Stimulated activated CD8-positive, alpha-beta memory T cell treated with anti-CD3 and anti-CD28 coated beads, Interleukin-4, amount 100 ng/mL, for 1 hour (primary cell): ENCODE measurements at regions not wholly inside any gene's neighbourhood (a gene's known extent, or its start where the extent isn't known, plus 50 kb on each side); places are given as distances from the start of the nearest gene placed in this dataset.

ENCODE experiments used
- DNase-seq, 2 donors: peaks; one replicate each; pipeline ENCODE4 v3.0.0-alpha.2; 2020; ENCODE audit warnings: low read depth in 2 of 2, low spot score in 1 of 2

DNA sequence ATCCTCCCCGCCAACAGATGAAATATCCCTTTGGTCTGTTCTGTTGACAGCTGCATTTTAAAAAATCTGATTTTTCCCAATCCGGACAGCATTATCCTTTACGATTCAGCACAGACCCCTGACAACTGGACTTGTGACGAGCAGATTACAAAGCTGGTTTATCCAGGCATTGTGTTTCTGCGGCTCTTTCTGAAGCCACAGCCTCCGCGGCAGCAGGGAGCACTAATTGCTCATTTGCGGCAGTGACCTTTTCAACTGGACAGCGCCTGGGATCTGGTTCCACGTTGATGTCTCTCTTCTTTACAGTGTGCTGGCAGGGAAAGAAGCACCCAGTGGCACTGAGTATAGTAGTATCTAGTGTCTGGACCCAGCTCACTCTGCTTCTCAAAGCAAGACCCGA lies 351.2 kb downstream of the ZNF608 start:
- DNase-seq: no peak

DNA sequence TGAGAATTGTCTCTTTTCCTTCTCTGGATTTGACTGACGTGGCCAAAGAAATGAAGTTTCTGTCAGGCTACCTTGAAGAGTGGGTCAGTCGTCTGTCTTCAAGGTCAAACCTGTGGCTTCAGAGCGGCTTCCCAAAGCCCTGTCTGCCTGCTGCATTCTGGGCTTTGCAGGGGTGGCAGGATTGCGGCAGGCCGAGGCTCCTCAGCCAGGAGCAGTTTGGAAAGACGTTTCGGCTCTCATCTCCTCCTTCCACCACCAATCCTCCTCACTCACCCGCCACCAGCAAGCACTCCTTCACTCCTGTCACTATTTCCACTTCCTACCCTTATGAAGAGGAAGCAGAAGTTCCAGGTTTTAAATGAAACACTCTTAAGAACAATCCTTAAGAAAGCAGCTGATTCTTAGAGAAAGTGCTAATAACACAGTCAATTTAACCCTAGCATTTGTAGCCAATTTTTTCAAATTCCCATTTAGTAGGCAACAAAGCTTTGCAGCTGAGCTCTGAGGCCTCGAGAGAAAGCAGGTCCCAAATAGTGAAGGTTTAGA lies 351.7 kb downstream of the ZNF608 start:
- no peak for DNase-seq

DNA sequence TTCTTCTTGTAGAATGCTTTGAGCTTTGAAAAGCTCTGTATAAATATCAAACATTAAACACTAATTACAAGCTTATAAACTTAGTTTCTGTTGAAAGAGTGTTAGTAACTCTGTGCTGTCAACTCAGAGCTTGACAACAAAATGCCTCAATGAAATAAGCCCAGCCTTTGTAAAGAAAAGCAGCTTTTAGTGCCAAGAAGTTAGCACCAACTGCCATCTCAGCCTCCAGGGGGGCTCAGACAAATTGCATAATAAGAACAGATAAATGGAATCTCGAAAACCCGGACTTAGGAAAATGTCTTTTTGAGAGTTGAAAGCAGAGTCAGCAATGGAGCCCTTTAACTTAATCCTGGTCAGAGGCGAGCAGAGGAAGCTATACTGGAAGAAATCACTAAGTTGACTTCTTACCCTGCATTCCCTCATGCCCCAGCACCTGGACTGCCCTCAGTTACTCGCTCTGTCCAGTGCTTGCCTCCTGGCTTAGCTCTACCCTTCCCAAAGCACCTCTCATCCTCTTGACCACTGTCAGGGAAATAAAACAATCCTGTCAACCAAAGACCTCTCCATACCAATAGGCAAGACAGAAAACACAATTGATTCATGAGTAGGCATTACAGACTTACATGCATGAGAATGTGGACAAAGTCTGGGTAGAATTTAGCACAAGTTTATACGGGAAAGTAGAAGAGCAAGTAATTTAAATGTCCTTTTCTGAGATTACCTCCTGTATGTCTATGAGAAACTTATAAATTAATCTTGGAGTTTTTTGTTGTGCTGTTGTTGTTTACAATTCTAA lies 352.7 kb downstream of the ZNF608 start:
- no peak for DNase-seq

DNA sequence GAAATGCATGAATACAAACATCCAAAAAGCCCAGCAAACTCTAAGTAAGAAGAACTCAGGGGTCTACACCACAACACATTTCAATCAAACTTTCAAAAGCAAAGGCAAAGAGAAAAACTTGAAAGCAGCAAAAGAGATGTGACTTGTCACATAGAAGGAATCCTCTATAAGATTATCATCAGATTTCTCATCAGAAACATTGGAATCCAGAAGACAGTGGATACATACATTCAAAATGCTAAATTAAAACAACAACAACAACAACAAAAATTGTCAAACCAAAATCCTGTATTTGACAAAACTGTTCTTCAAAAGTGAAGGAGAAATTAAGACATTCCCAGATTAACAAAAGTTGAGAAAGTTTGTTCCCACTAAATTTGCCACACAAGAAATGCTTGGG lies 362.7 kb downstream of the ZNF608 start:
- DNase-seq: no peak

DNA sequence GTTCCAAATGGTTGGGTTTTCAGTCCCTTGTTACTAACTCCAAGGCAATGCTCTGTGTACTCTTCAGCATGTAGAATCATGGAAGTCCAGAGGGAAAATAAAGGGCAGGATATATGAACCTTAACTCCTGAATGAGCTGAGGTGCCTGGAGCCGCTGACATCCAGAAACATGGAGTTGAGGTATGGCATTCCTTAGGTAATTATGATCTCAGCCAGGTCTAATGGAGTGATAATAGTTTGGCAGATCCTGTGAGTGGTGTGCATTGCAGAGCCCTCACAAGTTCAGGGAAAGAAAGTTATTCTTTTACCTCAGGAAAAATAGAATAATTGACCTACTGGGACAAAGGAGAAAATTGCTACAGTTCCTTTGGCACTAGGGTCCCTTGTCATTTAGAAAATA lies 369.1 kb downstream of the ZNF608 start:
- DNase-seq: no peak

DNA sequence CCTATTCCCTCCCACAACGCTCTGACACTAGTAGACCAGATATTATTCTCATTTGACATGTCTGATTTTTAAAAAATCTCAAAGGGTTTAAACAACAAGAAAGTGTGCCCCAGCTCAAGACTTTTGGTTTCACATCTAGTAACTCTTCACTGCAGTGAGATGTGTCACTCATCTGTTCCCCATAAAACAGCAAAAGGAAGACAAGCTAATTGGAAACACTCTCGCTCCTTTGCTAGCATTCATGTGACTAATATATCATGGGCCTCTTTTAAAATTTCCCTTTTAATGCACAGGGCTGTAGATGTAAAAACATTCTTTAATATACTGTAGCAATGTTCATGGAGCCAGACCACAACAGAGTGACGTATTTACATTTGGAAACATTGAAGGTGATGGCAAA lies 372.6 kb downstream of the ZNF608 start:
- no peak for DNase-seq

DNA sequence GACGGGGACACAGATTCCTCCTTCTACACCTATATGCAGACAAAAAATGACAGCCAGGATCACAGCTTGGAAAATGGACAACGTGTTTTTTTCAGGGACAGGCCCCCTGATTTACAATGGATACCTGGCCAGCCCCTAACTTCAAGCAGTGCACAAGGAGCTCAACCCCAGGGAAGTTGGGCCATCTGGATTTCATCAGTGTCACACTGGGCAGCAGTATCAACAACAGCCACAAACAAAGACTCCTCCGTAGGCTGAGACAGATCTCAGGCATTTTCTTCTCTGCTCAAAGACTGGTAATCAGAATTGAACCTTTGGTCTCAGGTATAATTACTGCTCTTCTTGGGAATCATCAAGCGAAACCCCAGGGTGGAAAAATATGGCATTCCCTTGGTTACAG lies 374.0 kb downstream of the ZNF608 start:
- DNase-seq: no peak

DNA sequence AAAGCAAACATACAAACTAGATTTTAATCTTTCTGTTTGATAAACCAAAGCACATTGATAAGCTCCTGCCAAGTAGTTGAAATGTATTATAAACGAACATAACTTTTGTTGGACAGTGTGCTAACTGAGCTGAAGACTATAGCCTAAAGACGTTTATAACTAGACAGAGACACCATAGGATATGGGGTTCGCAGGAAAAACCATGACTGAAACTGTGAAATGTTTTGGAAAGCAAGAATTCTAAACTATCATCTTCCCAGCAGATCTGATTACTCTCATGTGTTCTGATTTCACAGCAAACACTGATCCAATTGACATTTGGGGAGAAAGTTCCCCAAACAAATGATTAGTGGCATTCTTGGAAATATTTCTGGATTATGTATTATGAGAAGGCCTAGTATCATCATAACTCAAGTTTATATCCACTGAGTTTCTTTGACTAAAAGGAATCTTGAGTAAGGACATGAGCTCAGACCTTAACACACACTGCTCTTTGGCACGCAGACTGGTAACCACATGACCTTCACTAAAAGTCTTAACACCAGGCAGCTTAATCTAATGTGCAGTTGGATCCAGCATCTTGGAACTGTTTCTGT lies 375.2 kb downstream of the ZNF608 start:
- no peak for DNase-seq

DNA sequence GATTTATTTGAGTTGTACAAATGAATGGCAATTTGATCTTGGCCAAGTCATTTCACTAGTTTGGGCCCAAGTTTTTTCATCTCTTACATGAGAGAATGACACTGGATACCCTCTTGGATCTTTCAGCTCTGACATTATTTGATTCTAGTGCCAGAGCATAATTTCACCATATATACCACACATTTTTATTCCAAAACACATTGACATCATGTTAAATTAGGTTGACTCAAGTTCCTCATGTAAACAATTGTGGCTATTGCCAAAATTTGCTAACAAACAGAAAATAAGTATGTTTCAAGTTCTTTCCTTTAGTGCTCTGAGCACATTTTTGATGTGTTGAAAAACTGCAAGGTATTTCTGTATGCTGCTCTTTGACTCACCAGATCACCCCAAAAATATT lies 375.8 kb downstream of the ZNF608 start:
- no peak for DNase-seq

DNA sequence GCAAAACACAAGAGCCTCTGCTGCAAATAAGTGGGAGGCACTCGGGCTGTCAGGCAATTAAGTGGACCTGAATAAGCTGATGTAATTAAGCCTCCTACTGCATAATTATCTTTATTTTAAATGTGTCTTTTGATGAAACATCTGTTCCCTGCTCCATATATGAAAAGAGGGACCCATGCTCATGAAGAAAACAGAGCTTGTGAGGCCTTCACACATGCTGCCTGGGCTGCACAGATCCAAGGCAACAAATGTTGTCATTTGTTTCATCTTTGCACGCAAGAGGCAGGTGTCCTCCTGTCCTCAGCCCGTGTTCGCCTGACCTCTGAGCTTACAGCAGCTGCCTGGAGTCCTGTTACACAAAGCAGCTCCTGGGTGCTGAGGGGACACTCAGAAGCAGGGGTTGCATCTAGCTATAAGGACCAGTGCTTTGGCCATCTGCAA lies 381.1 kb downstream of the ZNF608 start:
- no peak for DNase-seq

DNA sequence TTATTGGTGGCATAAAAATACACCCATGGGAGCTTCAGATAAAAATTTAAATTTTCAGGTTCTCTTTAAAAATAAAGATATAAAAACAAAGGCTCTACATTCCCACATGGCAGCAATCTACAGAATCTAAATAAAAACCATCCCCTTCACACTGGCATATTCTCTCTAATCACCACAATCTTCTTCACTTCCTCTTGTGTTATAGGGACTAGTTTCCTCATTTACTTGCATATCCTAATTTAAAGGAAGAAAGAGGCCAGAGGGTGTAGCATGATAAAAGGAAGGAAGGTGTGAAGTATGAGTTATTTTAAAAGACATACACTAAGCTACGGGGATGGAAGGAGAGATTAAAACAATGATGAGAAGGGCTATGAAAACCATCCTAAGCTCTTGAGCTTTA lies 390.5 kb downstream of the ZNF608 start:
- DNase-seq: no peak

DNA sequence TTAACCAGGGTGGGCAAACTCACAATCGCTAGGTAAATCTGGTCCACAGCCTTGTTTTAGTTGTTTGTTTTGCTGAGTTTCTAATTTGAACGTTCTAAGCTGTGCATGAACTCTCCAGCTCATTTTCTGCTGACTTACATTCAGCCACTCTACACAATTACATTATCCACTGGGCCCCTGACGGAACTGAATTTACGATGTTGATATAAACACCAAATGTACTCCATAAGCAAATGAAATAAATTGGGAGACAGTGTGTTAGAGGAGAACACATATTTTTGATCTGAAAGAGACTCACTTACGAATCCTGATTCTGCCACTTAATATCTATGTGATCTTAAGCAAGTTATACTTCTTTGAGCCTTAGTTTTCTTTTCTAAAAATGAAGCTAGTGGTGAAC lies 393.4 kb downstream of the ZNF608 start:
- no peak for DNase-seq

DNA sequence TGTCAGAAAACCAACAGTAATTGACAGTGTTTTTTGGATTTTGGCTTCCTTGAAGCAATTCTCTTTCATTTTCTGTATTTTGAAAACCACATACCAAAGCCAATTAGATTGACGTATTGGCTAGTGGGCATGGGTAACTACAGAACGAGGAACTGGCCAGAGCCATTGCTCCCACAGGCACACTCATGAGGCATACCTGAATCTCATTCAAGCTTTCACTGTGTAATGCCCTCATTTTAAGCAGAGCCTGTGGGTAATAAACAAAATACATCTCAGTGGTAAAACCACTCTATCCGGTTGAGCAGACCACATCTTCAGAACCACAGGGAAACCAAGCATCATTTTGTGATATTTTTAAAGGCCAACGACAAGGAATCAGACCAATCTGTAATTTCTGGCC lies 394.1 kb downstream of the ZNF608 start:
- DNase-seq: no peak

DNA sequence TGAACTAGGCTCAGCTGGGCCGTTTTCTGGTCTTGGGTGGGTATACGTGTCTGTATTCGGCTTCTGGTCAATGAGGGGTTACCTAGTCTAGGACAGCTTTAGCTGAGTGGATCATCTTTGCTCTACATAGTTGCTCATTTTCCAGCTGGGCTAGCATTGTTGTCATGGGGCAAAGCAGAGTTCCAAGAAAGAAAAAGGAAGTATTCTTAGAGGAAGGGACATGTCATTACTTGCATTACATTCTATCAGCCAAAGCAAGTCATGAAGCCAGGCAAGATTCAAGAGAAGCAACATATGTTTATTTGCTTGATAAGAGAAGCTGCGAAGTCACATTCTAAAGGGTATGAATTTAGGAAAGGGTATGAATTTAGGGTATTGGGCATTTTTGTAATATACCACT lies 396.5 kb downstream of the ZNF608 start:
- DNase-seq: no peak

DNA sequence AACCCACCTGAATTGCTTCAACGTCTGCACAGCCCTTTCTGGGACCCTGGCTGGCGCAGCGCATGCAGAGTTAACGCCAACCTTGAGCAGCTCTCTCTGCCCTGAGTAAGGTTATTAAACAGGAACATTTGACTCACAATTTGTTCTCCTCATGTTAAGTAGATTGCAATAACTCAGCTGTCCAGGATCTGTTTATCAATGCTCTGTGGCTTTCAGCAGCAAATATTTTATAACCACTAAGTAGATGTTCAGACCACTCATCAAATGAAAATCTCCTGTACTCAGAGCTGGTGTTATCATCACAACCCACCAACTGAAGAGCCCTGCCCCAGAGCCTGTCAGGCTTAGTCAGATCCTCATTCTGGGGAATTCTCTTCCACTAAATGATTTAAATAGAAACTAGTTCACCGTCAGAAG lies 403.0 kb downstream of the ZNF608 start:
- DNase-seq: no peak

DNA sequence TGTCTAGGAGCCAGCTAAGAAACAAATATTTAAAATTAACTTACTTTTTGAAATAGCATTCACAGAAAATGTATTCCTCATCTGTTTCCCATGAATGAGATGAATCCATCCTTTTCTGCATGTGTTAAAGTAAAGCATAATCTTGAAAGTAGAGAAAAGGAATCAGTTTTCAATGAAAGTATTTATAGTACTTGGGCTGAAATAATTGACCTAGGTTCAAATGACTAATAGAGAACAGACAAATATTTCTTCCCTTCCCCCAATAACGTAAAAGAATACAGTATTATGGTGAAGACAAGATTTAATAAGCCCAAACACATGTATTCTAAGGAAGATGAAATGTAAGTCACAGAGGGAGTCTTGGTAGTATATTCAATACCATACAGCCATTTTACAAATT lies 403.5 kb downstream of the ZNF608 start:
- no peak for DNase-seq

DNA sequence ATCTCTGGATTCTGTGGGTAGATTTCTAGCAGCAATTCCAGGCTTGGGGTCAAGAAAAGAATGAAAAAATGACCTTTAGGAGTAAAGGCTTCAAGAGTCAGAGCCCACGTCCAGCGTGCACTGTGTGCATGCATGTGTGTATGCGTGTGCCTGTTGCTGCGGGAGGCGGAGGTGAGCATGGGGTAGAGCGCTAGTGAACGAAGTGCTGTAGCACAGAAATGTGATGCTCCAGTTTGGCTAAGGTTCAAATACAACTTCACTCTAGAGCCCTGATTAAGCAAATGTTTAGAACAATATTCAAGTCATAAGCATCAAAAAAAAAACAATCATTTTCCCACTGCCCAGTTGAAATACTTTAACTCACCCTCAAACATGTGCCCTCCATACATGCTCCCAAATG lies 403.9 kb downstream of the ZNF608 start:
- no peak for DNase-seq

DNA sequence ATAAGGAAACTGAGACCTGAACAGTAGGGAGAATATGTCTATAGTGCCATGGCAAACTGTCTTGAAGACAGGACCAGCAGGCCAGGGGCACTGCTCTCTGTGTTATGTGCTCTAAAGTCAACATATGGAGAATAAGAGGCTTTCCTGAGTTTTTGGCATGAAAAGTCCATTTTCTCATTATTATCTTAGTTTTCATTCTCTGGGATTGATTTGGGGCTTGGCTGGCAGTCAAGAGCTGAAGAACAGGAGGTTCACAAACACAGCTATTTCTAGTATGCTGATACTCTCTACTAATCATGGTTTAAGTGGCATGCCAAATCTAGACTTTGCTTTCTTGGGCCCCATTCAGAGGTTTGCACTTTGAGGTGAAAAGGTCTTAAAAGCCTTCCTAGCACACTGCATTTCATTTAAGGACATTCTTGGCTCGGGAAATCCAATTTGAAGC lies 404.4 kb downstream of the ZNF608 start:
- DNase-seq: no peak

DNA sequence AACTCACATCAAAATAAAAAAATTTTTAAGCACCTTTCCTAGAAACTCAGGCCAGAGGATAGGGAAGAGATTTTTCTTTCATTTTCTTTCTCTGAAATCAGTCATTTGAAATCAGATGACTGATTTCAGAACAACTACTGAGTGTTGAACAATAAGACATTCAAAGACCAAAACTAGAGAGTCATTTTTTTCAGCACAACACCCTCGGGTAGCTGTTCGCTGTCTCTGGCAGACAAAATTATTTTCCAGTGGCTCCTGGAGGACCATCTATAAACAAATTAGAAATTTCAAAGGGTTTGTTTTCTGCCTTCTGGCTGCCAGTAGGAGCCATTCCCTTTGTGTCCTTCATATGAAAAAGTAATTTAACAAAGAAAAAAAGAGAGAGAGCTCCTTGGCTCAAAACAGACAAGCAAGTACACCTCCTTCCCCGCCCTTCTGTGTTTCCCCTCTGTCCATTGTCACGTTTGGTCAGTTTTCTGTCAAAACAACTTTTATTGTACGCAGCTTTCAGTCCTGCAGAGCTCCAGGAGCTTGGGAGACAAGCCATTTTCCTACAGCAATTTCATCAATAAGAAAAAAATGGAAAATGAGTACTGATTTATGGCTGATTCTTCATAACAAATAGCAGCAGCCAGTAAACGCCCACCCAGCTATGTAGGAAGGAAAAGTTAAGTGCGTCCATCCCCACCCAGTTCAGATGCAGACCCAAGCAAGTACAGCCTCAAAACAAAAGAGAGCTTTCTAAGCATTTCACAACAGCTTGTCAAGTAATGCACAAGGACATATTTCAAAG lies 405.2 kb downstream of the ZNF608 start:
- DNase-seq: no peak

DNA sequence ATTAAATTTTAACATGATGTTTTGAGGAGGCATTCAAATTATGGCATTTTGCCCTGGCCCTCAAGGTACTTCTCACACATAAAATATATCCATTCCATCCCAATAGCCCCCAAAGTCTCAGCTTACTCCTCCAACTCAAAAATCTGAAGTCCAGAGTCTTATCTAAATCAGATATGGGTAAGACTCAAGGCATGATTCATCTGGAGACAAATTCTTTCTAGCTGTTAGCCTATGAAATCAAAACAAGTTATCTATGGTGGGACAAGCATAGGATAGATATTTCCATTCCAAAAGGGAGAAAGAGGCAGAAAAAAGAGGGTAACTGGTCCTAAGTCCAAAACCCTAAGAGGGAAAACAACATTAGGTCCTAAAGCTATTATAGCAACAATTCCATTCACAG lies 408.4 kb downstream of the ZNF608 start:
- no peak for DNase-seq

DNA sequence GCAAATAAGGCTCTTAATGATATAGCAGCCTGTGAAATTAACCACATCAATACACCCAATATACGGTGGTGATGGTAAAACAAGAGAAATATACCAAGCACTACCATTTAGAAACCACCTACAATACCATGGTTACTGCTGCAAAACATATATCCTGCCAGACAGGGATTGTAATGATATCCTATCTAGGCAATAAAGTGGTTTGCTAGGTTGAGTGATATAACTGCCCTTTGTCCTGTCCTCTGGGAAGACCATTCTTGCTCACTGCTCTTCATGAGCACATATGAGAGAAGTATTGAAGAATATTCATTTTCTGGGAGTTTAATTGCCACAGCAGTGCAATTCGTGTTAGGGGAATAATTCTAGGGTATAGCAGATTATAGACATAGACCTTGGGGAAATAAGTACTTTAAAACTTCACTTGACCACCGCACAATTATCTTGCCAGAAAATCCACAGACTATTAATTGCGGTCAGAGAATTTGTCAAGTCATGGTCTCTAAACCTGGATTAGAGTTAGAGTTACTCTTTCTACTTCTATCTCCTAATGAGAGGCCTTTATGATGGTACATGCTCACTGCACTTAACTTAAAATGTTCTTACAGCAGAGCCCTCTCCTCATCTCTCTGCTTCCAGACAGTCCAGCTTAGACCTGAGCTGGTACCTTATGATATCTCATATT lies 413.0 kb downstream of the ZNF608 start:
- DNase-seq: no peak
